NCI-H1436 (cell line): ENCODE measurements at regions not wholly inside any gene's neighbourhood (a gene's known extent, or its start where the extent isn't known, plus 50 kb on each side); places are given as distances from the start of the nearest gene placed in this dataset.

ENCODE experiments used
- DNase-seq: peaks from one replicate; lab custom pipeline; 2025; lab: John Stamatoyannopoulos, UW

GRCh38 chr3:34247401-34247800, 449.0 kb downstream of the PDCD6IP start:
- no peak for DNase-seq

GRCh38 chr3:34248352-34248751, 449.9 kb downstream of the PDCD6IP start:
- DNase-seq: no peak

- DNase-seq: no peak
Measured at GRCh38 chr3:34254285-34254684, 455.9 kb downstream of the PDCD6IP start.

GRCh38 chr3:34256021-34256420, 457.6 kb downstream of the PDCD6IP start:
- no peak for DNase-seq

GRCh38 chr3:34256791-34257190, 458.4 kb downstream of the PDCD6IP start:
- DNase-seq: no peak

GRCh38 chr3:34258271-34258998, 460.0 kb downstream of the PDCD6IP start:
- no peak for DNase-seq

GRCh38 chr3:34260271-34261000, 462.0 kb downstream of the PDCD6IP start:
- DNase-seq: no peak

- DNase-seq: no peak
Measured at GRCh38 chr3:34261001-34261385, 462.6 kb downstream of the PDCD6IP start.

GRCh38 chr3:34263101-34263621, 464.7 kb downstream of the PDCD6IP start:
- no peak for DNase-seq

- no peak for DNase-seq
Measured at GRCh38 chr3:34264337-34265041, 466.1 kb downstream of the PDCD6IP start.

- no peak for DNase-seq
Measured at GRCh38 chr3:34267088-34267487, 468.7 kb downstream of the PDCD6IP start.

GRCh38 chr3:34268032-34268709, 469.7 kb downstream of the PDCD6IP start:
- no peak for DNase-seq

GRCh38 chr3:34275811-34276210, 477.4 kb downstream of the PDCD6IP start:
- no peak for DNase-seq

- DNase-seq: no peak
Measured at GRCh38 chr3:34276342-34276741, 477.9 kb downstream of the PDCD6IP start.

- DNase-seq: no peak
Measured at GRCh38 chr3:34277110-34277509, 478.7 kb downstream of the PDCD6IP start.

- DNase-seq: no peak
Measured at GRCh38 chr3:34279901-34280300, 481.5 kb downstream of the PDCD6IP start.

GRCh38 chr3:34283751-34284150, 485.3 kb downstream of the PDCD6IP start:
- DNase-seq: no peak

- peak; percentile 14 for DNase-seq
Measured at GRCh38 chr3:34284959-34285826, 486.8 kb downstream of the PDCD6IP start.

GRCh38 chr3:34285827-34286188, 487.4 kb downstream of the PDCD6IP start:
- no peak for DNase-seq

GRCh38 chr3:34292605-34293300, 494.3 kb downstream of the PDCD6IP start:
- no peak for DNase-seq

- DNase-seq: no peak
Measured at GRCh38 chr3:34294240-34294639, 495.8 kb downstream of the PDCD6IP start.
